ENCODE measurements at regions not wholly inside any gene's neighbourhood (a gene's known extent, or its start where the extent isn't known, plus 50 kb on each side); places are given as distances from the start of the nearest gene placed in this dataset.

DNA sequence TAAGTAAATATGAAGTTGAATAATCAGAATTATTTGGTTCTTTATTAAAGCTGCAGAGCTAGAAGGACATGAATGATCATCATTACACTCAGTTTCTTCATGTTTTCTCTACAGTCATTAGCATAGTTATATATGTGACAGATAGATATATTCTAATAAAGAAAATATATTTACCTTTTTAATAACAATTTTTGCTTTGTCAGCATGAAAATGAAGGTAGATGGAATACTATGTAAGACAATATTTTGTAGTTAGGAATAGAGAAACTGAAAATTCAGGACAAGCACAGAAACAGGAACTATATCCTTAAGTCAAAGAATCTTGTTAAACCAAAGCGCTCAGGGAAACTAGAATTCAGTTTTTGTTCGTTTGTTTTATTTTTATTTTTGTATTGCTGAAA, 649.9 kb upstream of the NRXN1 start:
- Histone ChIP-seq H3K18ac (ENCODE audit: low read length) (no peak overlapping the region), H3K14ac (ENCODE audit: low read length) (no peak overlapping the region), H2AK5ac (ENCODE audit: low read length) (no peak overlapping the region), H3K4me3 (ENCODE audit: low read depth, low read length) (no peak overlapping the region), H2AFZ (ENCODE audit: insufficient read depth, low read length, poor library complexity) (no peak overlapping the region), H3K4me2 (ENCODE audit: low read length) (no peak overlapping the region), H3K27me3 (ENCODE audit: insufficient read depth, low read length) (no peaks in the 10 kb centered on the region), H3K9me3 (ENCODE audit: insufficient read depth, low read depth, low read length) (no peaks in the 10 kb centered on the region), H3K79me1 (ENCODE audit: low read length) (no peaks in the 10 kb centered on the region), H4K8ac (ENCODE audit: low read depth, low read length) (no peak overlapping the region), H2BK120ac (ENCODE audit: insufficient read depth, low read length, poor library complexity) (no peak overlapping the region), H3K9ac (ENCODE audit: low read length) (no peak overlapping the region), H2BK5ac (ENCODE audit: low read depth, low read length, poor library complexity) (no peak overlapping the region), H4K12ac (ENCODE audit: low read depth, low read length) (no peak overlapping the region), H3K79me2 (ENCODE audit: control insufficient read depth, insufficient read depth, low read length, poor library complexity) (no peaks in the 10 kb centered on the region), H3K4me1 (ENCODE audit: control insufficient read depth in 1 of 2, insufficient read depth in 2 of 2, low read length in 2 of 2) (no peaks in the 10 kb centered on the region), H3K23ac (ENCODE audit: low read length) (no peak overlapping the region), H2BK12ac (ENCODE audit: low read length) (no peak overlapping the region), H4K91ac (ENCODE audit: low read depth, low read length) (no peak overlapping the region), H3K4ac (ENCODE audit: low read depth, low read length) (no peak overlapping the region), H3K27ac (ENCODE audit: low read depth, low read length) (no peak overlapping the region), H3K36me3 (ENCODE audit: control insufficient read depth in 1 of 2, insufficient read depth in 2 of 2, low read length in 2 of 2) (no peaks in the 10 kb centered on the region)
- WGBS (ENCODE audit: extremely low coverage, insufficient coverage, insufficient read length): no CpG with 5 or more reads among the region's 2 CpGs
- no peak for DNase-seq

DNA sequence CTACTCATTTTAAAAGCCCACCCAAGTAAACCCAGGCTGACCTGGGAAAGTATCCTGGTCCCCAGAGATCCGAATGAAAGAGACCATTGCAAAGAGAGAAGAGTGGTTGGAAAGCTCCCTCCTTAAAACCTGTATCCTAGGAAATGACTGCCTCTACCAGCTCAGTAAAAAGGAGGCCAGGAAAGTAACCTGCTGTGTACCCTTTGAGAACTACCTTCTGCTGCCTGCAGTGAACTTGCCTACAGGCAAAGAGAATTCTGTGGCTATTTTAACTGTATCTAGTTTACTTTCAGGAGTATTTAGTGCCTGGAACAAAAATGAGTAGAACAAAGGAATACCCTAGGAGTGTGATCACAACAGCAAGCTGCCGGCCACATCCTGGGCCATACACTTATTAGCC, 641.7 kb upstream of the NRXN1 start:
- Histone ChIP-seq H3K14ac (ENCODE audit: low read length) (no peak overlapping the region), H2BK5ac (ENCODE audit: low read depth, low read length, poor library complexity) (no peak overlapping the region), H3K18ac (ENCODE audit: low read length) (no peak overlapping the region), H3K27me3 (ENCODE audit: insufficient read depth, low read length) (no peaks in the 10 kb centered on the region), H2BK12ac (ENCODE audit: low read length) (no peak overlapping the region), H3K79me1 (ENCODE audit: low read length) (no peaks in the 10 kb centered on the region), H2AFZ (ENCODE audit: insufficient read depth, low read length, poor library complexity) (no peak overlapping the region), H3K9me3 (ENCODE audit: insufficient read depth, low read depth, low read length) (no peaks in the 10 kb centered on the region), H2BK120ac (ENCODE audit: insufficient read depth, low read length, poor library complexity) (no peak overlapping the region), H3K4me3 (ENCODE audit: low read depth, low read length) (no peak overlapping the region), H4K8ac (ENCODE audit: low read depth, low read length) (no peak overlapping the region), H3K4me1 (ENCODE audit: control insufficient read depth in 1 of 2, insufficient read depth in 2 of 2, low read length in 2 of 2) (no peaks in the 10 kb centered on the region), H3K9ac (ENCODE audit: low read length) (no peak overlapping the region), H3K79me2 (ENCODE audit: control insufficient read depth, insufficient read depth, low read length, poor library complexity) (no peaks in the 10 kb centered on the region), H3K36me3 (ENCODE audit: control insufficient read depth in 1 of 2, insufficient read depth in 2 of 2, low read length in 2 of 2) (no peaks in the 10 kb centered on the region), H3K27ac (ENCODE audit: low read depth, low read length) (no peak overlapping the region), H4K91ac (ENCODE audit: low read depth, low read length) (no peak overlapping the region), H3K23ac (ENCODE audit: low read length) (no peak overlapping the region), H3K4me2 (ENCODE audit: low read length) (no peak overlapping the region), H4K12ac (ENCODE audit: low read depth, low read length) (no peak overlapping the region), H3K4ac (ENCODE audit: low read depth, low read length) (no peak overlapping the region), H2AK5ac (ENCODE audit: low read length) (no peak overlapping the region)
- no CpG with 5 or more reads among the region's 2 CpGs for WGBS (ENCODE audit: extremely low coverage, insufficient coverage, insufficient read length)
- no peak for DNase-seq

- no peak for DNase-seq
- Histone ChIP-seq H3K4me3 (ENCODE audit: low read depth, low read length) (no peak overlapping the region), H3K4me2 (ENCODE audit: low read length) (no peak overlapping the region), H3K79me1 (ENCODE audit: low read length) (no peaks in the 10 kb centered on the region), H3K27ac (ENCODE audit: low read depth, low read length) (no peak overlapping the region), H2AFZ (ENCODE audit: insufficient read depth, low read length, poor library complexity) (no peak overlapping the region), H3K27me3 (ENCODE audit: insufficient read depth, low read length) (no peaks in the 10 kb centered on the region), H3K4ac (ENCODE audit: low read depth, low read length) (no peak overlapping the region), H3K18ac (ENCODE audit: low read length) (no peak overlapping the region), H2BK5ac (ENCODE audit: low read depth, low read length, poor library complexity) (no peak overlapping the region), H3K36me3 (ENCODE audit: control insufficient read depth in 1 of 2, insufficient read depth in 2 of 2, low read length in 2 of 2) (no peaks in the 10 kb centered on the region), H3K23ac (ENCODE audit: low read length) (no peak overlapping the region), H3K4me1 (ENCODE audit: control insufficient read depth in 1 of 2, insufficient read depth in 2 of 2, low read length in 2 of 2) (no peaks in the 10 kb centered on the region), H4K91ac (ENCODE audit: low read depth, low read length) (no peak overlapping the region), H2BK120ac (ENCODE audit: insufficient read depth, low read length, poor library complexity) (no peak overlapping the region), H2BK12ac (ENCODE audit: low read length) (no peak overlapping the region), H3K9me3 (ENCODE audit: insufficient read depth, low read depth, low read length) (no peaks in the 10 kb centered on the region), H3K9ac (ENCODE audit: low read length) (no peak overlapping the region), H4K8ac (ENCODE audit: low read depth, low read length) (no peak overlapping the region), H4K12ac (ENCODE audit: low read depth, low read length) (no peak overlapping the region), H3K79me2 (ENCODE audit: control insufficient read depth, insufficient read depth, low read length, poor library complexity) (no peaks in the 10 kb centered on the region), H2AK5ac (ENCODE audit: low read length) (no peak overlapping the region), H3K14ac (ENCODE audit: low read length) (no peak overlapping the region)
- no CpG with 5 or more reads among the region's 1 CpG for WGBS (ENCODE audit: extremely low coverage, insufficient coverage, insufficient read length)
Observed at GRCh38 chr2:51667679-51668078, 635.7 kb upstream of the NRXN1 start.

DNA sequence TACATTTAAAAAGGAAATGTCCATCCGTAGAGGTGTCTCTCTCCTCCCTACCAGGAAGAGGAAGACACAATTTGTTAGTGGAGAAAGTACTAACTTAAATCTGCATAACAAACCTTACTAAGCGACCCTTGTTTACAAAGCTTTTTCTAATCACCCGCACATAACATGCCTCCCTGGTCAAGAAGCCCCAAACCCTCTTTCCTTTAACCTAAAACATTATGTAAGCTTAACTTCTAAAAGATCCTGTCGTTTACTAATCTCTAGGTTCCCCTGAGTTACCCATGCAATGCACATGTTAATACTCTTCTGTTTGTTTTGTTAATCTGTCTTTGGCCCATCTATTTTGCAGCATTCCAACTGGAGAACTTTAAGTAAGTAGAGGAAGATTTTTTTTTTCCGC, 630.3 kb upstream of the NRXN1 start:
- Histone ChIP-seq H3K9me3 (ENCODE audit: insufficient read depth, low read depth, low read length) (no peaks in the 10 kb centered on the region), H3K18ac (ENCODE audit: low read length) (no peak overlapping the region), H4K12ac (ENCODE audit: low read depth, low read length) (no peak overlapping the region), H3K27ac (ENCODE audit: low read depth, low read length) (no peak overlapping the region), H3K36me3 (ENCODE audit: control insufficient read depth in 1 of 2, insufficient read depth in 2 of 2, low read length in 2 of 2) (no peaks in the 10 kb centered on the region), H3K4me2 (ENCODE audit: low read length) (no peak overlapping the region), H3K4me1 (ENCODE audit: control insufficient read depth in 1 of 2, insufficient read depth in 2 of 2, low read length in 2 of 2) (no peaks in the 10 kb centered on the region), H2AK5ac (ENCODE audit: low read length) (no peak overlapping the region), H3K4me3 (ENCODE audit: low read depth, low read length) (no peak overlapping the region), H3K27me3 (ENCODE audit: insufficient read depth, low read length) (no peaks in the 10 kb centered on the region), H3K79me1 (ENCODE audit: low read length) (no peaks in the 10 kb centered on the region), H2BK12ac (ENCODE audit: low read length) (no peak overlapping the region), H4K8ac (ENCODE audit: low read depth, low read length) (no peak overlapping the region), H3K4ac (ENCODE audit: low read depth, low read length) (no peak overlapping the region), H3K14ac (ENCODE audit: low read length) (no peak overlapping the region), H3K9ac (ENCODE audit: low read length) (no peak overlapping the region), H2BK5ac (ENCODE audit: low read depth, low read length, poor library complexity) (no peak overlapping the region), H2BK120ac (ENCODE audit: insufficient read depth, low read length, poor library complexity) (no peak overlapping the region), H4K91ac (ENCODE audit: low read depth, low read length) (no peak overlapping the region), H2AFZ (ENCODE audit: insufficient read depth, low read length, poor library complexity) (no peak overlapping the region), H3K79me2 (ENCODE audit: control insufficient read depth, insufficient read depth, low read length, poor library complexity) (no peaks in the 10 kb centered on the region), H3K23ac (ENCODE audit: low read length) (no peak overlapping the region)
- no peak for DNase-seq
- no CpG with 5 or more reads among the region's 5 CpGs for WGBS (ENCODE audit: extremely low coverage, insufficient coverage, insufficient read length)

Data from trophoblast cell (in vitro differentiated cells and primary cell).